Fibroblast of peridontal ligament (primary cell): ENCODE measurements at regions not wholly inside any gene's neighbourhood (a gene's known extent, or its start where the extent isn't known, plus 50 kb on each side); places are given as distances from the start of the nearest gene placed in this dataset.
"Not testable (repeated sequence)": the region's sequence is repeated elsewhere in the genome, so short reads cannot be mapped to it uniquely, and the experiment has no call there.

Experiments
- DNase-seq: peaks from one replicate; pipeline ENCODE4 v3.0.0-alpha.2; 2010; ENCODE audit errors: extremely low read depth

DNA sequence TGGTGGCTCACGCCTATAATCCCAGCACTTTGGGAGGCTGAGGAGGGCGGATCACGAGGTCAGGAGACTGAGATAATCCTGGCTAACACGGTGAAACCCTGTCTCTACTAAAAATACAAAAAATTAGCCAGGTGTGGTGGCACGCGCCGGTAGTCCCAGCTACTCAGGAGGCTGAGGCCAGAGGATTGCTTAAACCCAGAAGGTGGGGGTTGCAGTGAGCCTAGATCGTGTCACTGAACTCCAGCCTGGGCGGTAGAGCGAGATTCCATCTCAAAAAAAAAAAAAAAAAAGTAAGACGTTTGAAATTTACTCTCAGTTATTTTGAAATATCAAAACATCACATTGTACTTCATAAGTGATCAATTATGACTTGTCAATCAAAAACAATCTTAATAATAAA lies 176.9 kb upstream of the ZNF804A start:
- not testable (repeated sequence) for DNase-seq

DNA sequence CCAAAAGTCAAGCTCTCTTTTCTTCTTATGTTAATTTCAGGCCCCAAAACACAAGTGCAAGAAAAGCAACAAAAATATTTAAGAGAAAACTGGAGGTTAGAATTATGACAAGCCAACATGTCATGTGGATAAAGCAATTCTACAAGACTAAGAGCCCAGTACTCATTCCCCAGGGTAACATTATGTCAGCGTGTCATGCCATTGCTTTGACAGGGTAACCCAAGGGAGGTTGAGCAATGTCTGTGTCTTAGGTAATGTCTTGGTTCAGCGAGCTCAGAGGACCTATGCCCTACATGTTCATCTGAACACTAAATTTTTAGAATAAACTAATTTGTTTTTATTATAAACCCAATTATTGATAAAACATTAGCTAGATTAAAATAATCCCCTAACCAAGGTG lies 173.2 kb upstream of the ZNF804A start:
- no peak for DNase-seq

DNA sequence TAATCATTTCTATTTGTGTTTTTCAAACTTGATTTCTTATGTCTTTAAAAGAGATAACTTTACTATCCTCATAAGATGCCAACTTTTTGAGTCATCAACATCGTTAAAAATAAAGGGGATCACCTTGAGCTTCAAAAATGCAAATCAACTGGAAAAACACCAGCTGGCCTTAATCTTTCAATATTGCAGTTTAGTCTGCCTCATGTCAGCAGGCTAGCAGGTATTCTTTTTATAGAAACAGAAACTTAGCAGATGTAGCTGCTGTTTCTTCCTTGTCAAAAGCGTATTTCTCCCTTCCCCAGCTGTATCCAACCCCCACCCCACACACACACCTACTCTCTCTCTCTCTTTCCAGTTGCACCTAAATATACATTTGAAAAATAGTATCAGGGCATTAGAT lies 154.1 kb upstream of the ZNF804A start:
- no peak for DNase-seq

DNA sequence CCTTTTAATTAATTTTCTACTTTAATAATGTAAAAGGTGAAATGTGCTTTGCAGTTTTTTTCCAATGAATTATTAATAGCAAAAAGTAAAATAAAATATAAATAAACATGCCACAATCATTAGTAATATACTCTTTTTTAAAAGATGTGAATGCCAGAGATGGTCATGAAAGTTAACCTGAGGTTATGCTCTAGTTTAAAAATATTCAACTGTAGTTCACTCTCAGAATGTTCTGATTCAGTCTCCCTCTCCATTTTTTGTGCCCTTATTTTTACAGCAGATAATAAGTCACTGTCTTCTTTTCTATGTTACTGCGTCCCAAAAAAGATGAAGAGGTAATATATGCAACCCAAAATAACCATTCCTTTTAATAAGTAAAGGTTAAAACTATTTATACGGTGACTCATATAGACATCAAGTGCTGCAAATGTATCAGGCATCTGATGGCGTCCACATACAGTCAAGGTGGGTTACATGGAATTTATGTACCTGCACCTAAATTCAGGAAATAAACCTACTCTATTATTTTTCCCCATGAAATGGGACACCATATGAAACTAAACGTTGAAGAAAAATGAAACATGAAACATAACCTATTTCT lies 153.6 kb upstream of the ZNF804A start:
- no peak for DNase-seq

DNA sequence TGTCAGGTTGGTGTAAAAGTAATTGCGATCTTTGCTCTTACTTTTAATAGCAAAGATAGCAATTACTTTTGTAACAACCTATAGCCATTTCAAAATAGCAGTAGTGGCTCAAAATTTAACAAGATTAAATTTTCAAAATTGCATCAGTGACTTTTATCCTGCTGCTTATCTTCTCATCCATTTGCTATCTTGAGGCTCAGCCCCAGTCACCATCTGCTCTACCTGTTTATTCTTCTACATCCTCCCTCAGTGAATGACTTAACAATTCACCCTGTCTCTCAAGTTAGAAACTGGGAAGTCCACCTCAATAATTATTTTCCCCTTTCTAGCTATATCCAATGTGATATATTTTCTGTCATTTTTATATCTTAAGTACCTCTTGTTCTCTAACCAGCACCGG lies 148.6 kb upstream of the ZNF804A start:
- DNase-seq = no peak

DNA sequence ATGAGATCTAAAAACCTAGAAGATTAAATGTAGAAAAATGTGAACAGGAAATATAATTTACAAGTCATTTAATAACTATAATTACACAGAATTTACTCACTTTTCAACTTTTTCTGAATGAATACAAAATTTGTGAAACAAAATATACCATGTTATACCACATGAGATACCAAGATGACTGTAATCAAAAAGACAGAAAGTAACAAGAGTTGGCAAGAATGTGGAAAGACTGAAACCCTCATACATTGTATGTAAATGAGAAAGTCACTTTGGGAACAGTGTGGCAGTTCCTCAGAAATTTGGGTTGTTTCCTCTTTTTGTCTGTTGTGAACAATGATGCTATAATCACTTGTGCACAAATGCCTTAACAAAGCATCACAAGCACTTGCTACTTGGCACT lies 145.4 kb upstream of the ZNF804A start:
- DNase-seq = no peak

DNA sequence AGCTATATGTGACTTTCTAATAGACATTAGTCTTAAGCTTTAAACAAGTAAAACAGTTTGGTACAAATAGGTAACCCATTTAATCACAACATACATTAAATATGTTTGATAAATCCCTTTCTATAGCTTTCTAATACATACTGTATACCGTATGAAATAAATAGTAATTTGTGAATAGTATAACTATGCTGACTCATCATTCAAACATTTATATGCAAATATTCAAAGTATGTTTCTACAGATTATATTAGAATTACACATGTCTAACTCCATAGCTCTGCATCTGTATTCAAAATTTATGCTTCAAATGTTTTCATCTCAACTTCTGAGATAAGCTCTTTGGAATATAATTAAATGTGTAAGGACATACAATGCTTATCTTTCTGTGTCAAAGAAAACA lies 142.7 kb upstream of the ZNF804A start:
- DNase-seq = no peak

DNA sequence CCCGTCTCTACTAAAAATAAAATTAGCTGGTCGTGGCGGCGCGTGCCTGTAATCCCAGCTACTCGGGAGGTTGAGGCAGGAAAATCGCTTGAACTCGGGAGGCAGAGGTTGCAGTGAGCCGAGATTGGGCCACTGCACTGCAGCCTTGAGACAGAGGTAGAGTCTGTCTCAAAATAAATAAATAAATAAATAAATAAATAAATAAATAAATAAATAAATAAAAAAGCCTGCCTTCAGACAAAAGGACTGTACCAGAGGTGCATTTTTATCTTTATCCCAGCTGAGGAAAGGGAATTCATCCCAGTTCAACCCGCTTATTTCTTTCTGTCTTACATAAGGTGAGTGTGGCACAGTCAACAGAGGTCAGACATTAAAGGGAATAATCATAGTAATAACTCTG lies 141.6 kb upstream of the ZNF804A start:
- DNase-seq = not testable (repeated sequence)

DNA sequence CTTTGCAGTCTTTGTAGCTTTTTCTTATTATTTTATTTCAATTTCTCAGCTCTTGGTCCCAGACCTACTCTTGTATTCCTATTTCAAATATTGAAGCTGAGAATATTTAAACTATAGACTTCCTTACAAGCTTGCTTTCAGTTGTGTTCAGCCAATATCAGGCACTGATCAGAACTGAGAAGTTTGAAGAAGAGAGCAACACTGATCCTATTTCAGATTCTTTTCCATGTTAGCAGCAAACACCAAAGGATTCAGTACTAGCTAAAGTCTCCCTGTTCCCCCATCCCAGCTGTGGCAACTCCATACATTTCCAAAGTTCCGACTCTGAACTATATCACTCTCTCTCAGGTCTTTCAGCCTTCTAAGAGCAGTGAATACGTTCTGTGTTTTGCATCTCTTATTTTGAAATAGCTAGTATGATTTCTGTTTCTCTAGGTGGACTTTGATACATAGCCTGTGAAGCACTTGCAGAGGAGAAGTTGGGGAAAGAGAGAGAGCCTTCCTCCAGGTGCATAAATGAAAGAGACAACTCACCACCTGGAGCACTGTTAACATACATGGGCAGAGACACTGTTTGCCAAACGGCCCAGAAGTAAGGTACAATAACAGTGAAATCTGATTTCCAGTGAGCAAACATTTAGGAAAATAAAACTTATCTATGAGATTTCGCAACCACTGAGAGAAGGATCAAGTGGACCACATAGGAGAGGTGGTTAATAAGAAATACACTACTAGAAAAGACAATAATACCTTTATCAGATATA lies 135.0 kb upstream of the ZNF804A start:
- no peak for DNase-seq

DNA sequence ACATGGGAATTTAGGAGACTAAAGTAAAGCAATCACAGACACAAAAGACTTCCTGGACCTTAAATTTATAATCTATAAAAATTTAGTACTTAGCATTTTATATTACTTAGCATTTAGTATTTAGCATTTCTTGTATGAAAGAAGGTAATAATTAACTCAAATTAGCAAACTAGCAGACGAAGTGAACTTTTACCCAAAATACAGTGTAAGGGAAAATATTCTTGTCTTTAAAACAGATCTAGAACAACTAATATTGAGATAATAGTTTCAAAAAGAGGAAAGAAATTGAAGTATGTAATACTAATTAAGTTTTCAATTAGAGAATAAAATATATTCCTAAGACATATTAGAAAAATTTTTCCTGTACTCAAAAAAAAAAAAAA lies 134.5 kb upstream of the ZNF804A start:
- DNase-seq = no peak

DNA sequence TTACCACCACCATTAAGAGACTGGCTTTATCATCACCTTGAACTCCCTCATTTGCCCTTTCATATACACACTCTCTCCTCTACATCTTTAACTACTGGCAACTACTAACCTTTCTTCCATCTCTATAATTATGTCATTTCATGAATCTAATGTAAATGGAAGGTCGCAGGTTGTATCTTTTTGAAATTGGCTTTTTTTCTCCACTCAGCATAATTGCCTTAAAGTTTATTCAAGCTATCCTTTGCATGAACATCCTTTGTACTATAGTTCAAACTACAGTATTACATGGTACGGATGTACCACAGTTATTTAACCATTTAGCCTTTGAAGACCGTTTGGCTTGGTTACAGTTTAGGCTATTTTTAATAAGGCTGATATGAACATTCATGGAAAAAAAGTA lies 129.5 kb upstream of the ZNF804A start:
- DNase-seq = no peak

DNA sequence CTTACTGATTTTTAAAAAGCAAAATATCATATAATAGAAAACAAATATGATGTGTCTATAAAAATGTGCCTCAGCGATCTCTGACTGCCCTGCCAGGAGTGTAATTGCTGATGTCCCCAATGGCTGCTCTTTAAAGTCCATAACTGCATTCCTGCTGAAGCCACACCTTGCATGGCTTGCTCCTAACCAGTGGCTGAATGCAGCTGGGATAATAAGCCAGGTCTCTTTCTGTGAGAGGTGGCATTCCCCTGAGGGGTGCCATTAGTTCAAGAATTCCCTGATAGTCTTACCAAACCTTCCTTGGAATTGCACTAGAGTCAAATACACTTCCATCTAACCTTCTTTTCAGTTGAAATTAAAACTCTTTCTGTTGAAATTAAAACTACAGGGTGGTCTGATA lies 125.8 kb upstream of the ZNF804A start:
- DNase-seq = no peak

DNA sequence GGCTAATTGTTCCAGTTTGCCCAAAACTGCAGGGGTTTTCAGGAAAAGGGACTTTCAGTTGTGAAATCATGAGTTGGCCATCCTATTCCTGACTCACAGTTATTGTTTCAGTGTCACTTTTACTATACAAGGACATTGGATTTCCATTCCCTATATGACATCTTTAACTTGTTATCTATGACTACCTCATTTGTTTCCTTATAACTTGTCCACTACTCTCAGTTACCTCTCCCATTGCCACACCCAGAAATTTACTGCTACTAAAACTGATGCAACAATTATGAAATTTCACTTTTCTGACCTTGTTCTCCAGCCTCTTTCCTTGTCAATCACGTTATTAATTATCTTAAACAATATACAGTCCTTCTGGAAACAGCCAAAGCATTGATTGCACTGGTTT lies 116.5 kb upstream of the ZNF804A start:
- DNase-seq = no peak

DNA sequence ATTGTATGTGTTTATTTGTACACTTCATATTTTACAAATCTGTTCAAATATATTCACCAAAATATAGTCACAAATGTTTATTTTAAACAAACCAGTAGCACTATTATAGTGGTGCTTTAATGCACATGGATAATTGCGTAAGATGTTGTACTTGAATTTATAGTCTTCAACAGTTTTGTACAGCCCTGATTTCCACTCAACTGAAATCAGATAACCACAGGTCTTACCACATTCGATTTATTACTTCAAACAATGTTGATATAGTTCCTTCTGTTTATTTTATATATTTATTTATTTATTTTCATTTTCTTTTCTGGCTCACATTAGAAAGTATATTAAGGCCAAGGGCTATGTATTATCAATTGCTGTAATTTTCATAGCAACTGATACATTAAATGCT lies 99.4 kb upstream of the ZNF804A start:
- DNase-seq = no peak

DNA sequence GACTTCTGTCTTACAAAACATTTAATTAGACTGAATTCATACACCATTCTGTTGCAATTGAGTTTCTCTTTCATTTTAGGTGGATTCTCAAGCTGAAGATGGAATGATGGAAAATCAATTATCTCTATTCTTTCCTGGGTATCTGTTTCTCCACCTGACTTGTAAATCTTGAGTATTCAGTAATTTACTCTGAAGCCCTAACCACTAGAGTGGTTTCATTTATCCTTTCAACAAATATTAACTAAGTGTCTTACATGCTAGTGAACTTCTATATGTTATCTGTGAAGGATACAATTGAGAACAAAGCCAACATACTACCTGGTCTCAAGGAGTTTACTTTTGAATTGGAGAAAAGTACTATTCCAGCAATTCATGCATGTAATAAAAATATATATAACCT lies 94.1 kb upstream of the ZNF804A start:
- DNase-seq = no peak

DNA sequence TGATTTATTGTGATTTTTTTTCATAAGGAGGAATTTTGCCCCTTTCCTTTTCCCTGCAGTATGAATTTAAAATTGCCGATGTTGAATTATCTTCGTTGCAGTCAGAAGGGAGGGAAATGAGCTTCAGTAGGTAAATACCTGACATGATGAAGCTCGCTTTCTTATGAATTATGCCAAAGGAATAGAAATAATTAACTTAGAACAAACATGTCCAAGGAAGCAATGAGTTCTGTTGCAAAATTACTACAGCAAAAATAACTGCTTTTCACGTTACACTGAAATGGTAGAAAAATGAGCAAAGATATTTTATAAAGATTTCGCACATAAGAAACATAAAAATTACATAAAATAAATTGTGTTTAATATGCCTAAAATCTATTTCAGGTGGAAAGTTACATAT lies 91.1 kb upstream of the ZNF804A start:
- DNase-seq = no peak

DNA sequence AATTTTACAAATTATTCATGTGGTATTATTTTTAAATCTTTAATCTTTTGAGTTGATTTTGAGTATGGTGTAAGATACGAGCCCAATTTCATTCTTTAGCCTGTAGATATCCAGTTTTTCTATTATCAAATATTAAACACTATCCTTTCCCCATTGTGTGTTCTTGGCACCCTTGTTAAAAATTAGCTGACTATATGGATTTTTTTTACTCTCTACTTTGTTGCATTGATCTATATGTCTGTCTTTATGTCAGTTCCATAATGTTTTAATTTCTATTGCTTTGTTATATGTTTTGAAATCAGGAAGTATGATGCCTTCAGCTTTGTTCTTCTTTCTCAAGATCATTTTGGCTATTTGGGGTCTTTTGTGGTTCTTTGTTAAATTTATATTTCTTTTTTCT lies 80.9 kb upstream of the ZNF804A start:
- no peak for DNase-seq

DNA sequence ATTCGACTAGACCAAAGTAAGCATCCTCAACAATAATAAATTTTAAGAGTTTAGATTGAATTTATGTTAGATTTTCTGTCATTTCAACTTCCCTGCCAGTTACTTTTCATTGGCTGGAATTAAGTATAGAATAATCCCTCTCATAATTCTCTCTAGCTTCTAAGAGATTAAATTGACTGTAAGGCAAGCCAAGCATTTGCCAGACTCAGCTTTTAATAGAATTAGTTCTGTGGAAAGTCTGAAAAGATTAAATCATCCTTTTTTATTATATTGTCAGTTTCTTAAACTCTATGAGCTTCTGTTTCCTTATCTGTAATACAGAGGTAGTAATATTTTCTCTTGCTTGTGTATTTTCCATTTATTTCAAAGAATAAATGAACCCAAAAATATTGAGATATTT lies 77.9 kb upstream of the ZNF804A start:
- no peak for DNase-seq

DNA sequence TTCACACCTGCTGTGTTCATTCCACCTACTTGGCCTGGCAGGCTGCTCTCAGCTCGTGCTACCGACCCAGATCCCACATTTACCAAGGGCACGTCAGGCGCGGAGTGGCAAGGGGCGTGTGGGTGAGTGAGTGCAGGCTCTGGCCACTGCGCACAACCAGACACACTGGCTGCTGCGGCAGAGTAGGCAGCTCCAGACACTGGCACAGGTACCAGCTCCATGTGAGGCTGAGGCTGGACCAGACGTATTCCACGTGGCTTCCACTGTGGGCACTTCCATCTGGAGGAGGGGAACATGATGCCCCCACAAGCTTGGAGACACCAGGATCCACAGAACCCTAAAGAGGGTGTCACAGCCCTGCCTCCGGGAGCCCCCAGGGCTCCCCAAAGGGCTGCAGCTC lies 74.6 kb upstream of the ZNF804A start:
- no peak for DNase-seq

DNA sequence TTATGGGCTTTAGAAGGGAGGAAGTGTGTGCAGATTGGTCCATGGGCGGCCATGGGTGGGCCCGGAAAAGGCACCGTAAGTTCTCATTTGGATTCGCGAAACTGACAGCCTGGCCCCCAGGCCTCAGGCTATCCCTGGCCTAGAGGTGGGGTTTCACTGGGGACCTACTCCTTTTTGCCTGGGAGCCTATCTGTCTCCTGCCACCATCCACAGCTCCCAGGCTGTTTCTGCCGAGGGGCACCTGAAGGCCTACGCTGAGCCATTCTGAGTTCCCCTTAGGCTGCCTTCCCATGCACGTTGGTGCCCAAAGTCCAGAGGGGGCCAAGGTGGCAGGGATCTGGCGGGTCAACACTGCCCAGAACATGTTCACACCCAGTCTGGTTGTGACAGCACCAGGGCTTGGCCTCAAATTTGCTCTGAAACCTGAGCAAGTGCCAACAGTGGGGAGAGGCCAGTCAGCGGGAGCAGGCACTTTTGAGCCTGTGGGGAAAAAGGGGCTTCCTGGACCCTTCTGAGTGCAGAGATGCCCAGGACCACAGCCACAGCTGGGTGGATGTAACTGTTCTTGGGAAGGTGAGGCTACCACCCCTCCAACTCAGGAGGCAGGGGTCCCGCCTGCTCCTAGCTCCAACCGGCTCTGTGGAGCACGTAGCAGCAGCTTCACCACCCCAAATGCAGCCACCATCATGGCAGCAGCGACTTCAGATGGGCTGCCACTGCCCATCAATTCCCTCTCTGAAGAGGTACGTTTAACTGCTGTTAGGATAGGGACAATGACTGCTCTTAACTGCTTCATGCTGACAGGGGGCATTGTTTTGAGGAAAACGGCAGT lies 73.6 kb upstream of the ZNF804A start:
- no peak for DNase-seq

DNA sequence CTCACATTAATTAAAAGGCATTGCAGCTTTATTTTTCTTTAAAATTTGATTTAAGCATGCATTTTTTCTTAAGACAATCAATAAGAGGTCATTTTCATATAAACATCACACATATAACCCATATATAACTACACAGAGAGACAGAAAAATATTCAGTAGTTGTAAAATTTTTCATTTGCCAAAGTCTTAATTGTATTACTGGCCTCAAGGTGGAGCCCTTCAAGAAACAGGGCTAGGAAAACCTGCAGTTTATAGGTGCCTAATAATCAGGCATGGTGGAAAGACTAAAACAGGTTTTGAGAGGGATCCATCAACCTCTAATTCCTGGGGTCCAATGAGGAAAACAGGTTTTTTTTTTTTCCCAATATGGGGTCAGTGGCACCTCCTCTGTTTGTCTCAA lies 71.3 kb upstream of the ZNF804A start:
- no peak for DNase-seq

DNA sequence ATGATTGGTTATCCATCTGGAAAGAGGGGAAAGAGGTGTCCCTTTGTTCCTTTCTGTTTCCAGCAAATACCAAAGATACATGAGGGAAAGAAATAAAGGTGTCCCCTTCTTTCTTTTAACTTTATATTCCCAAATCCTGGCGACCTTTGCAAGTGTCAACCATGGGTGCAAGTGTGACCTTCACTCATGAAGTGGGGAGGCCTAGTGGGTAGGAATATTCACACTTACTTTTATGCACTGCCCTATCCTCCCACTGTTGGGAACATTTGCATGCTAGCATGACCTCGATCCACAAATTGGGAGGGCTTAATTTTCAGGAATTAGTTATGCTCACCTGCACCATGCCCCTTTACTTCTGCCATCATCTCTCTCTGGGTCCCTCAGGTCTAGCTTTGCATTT lies 70.2 kb upstream of the ZNF804A start:
- no peak for DNase-seq

DNA sequence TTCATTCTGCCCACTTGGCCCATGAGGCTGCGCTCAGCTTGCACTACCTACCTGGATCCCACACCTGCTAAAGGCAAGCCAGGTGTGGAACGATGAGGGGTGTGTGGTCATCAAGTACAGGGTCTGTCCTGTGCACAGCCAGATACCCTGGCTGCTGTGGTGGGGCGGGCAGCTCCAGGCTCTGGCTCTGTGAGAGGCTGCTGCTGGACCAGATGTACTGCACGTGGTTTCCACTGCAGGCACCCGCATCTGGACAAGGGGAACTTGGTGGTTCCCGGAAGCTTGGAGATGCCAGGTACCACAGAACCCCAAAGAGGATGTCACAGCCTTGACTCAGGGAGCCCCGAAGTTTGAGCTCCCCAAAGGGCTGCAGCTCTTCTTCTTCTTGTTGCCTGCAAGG lies 68.1 kb upstream of the ZNF804A start:
- no peak for DNase-seq
